ENCODE measurements at regions not wholly inside any gene's neighbourhood (a gene's known extent, or its start where the extent isn't known, plus 50 kb on each side); places are given as distances from the start of the nearest gene placed in this dataset.

- H3K79me2 ChIP-seq (ENCODE audit: control insufficient read depth, insufficient read depth, low read length): no peaks in the 10 kb centered on the region
- 51% methylated on average over 5 of the region's 5 CpGs for WGBS (ENCODE audit: insufficient coverage, insufficient replicate concordance, low lambda C conversion rate, missing lambda C conversion rate)
- H3K36me3 ChIP-seq (ENCODE audit: control insufficient read depth in 2 of 2, insufficient read depth in 2 of 2, low read length in 1 of 2): no peaks in the 10 kb centered on the region
- CTCF ChIA-PET: interaction anchor here (0.9 to 1.6 kb wide), 3 partner anchors 34 to 72 kb away, joined by 3 to 4 read pairs (median 3); no protein-coding TSS in a partner anchor
- no peak overlapping the region for H3K4me3 ChIP-seq
- in situ Hi-C loops (cut with MboI) (no loop called here), intact Hi-C loops (cut with micrococcal nuclease; ENCODE audit: unreplicated experiment) (no loop called here)
- no peak overlapping the region for H2AFZ ChIP-seq (ENCODE audit: control insufficient read depth, low read depth, low read length)
- no peak overlapping the region for H3K9ac ChIP-seq (ENCODE audit: control insufficient read depth, insufficient read depth, low read length)
- SMC1A ChIA-PET (ENCODE audit: uncharacterized antibody, unreplicated experiment): interaction anchor here (1.3 to 2.5 kb wide), 4 partner anchors 9 to 34 kb away, joined by 3 to 8 read pairs (median 4); no protein-coding TSS in a partner anchor
- no peak for ATAC-seq
- no peak overlapping the region for H3K4me2 ChIP-seq (ENCODE audit: control insufficient read depth, insufficient read depth)
- no peak for DNase-seq (ENCODE audit: low read depth, low spot score)
- no peak for TF ChIP-seq MEF2A (IDR thresholded peaks at IDR 0.05; ENCODE audit: insufficient read depth, low read depth, low read length)
- no peak for TF ChIP-seq CHD2 (IDR thresholded peaks at IDR 0.05; ENCODE audit: borderline replicate concordance, low read depth, low read length)
- TF ChIP-seq HCFC1 (IDR thresholded peaks at IDR 0.05; ENCODE audit: low read length): no peak
- no peak for TF ChIP-seq NRF1 (conservative IDR thresholded peaks at IDR 0.05; ENCODE audit: low read depth, low read length)
- TF ChIP-seq USF2 (IDR thresholded peaks at IDR 0.05; ENCODE audit: borderline replicate concordance, low read depth, low read length): no peak
- no peak for TF ChIP-seq EZH2 (IDR thresholded peaks at IDR 0.05; ENCODE audit: borderline replicate concordance, control insufficient read depth, low read depth, low read length)
- TF ChIP-seq RFX5 (IDR thresholded peaks at IDR 0.05; ENCODE audit: low read depth, low read length): no peak
- no peak for TF ChIP-seq MEF2B (IDR thresholded peaks at IDR 0.05; ENCODE audit: partially characterized antibody, poor library complexity, severe bottlenecking)
- TF ChIP-seq ZNF274 (IDR thresholded peaks at IDR 0.05; ENCODE audit: insufficient read depth, insufficient read length): no peak
- no peaks in the 10 kb centered on the region for H3K27me3 ChIP-seq (replicated peaks in 1 of 2; ENCODE audit: control insufficient read depth in 2 of 2, insufficient read depth in 2 of 2, low read length in 1 of 2)
- no TSS peak for BruUV-seq (replicated peaks)
- FAIRE-seq: no peak
- no peaks in the 10 kb centered on the region; the same call in 1 of the 2 replicates for H3K4me1 ChIP-seq (ENCODE audit: control insufficient read depth, insufficient read depth, low read length)
- RAD21 ChIA-PET (ENCODE audit: unreplicated experiment): interaction anchor here (1.0 to 1.2 kb wide), 2 partner anchors 16 to 25 kb away, joined by 3 read pairs; no protein-coding TSS in a partner anchor
- H4K20me1 ChIP-seq (ENCODE audit: control insufficient read depth, insufficient read depth): no peaks in the 10 kb centered on the region
- H3K9me3 ChIP-seq (replicated peaks; ENCODE audit: control insufficient read depth, insufficient read depth, low read length): no peaks in the 10 kb centered on the region; the same call in 2 of the 3 replicates
- no peak overlapping the region for H3K27ac ChIP-seq (ENCODE audit: control insufficient read depth, insufficient read depth)
- POLR2A ChIA-PET: interaction anchor here (0.9 to 1.4 kb wide), 2 partner anchors 17 to 40 kb away, joined by 3 to 4 read pairs; no protein-coding TSS in a partner anchor
Measured at GRCh38 chr3:150148227-150148626, 177.5 kb upstream of the PFN2 start.
